K562 (cell line): ENCODE measurements at regions not wholly inside any gene's neighbourhood (a gene's known extent, or its start where the extent isn't known, plus 50 kb on each side); places are given as distances from the start of the nearest gene placed in this dataset.

Experiments
- BDP1 ChIP-seq: IDR thresholded peaks from 3 replicates; pipeline ENCODE4 v1.6.1; 2011; ENCODE audit not compliant: insufficient read length, insufficient read depth
- CTCF ChIP-seq, 3 experiments: IDR thresholded peaks in 2 of 3; conservative IDR thresholded peaks in 1 of 3; 2 replicates each; pipeline ENCODE4 v1.5.1; 2011 to 2012; ENCODE audit warnings: low read length in 3 of 3, mild to moderate bottlenecking in 3 of 3, control low read depth in 2 of 3, improper control_type of control experiment in 1 of 3, inconsistent platforms in 1 of 3, low read depth in 1 of 3, mixed read lengths in 1 of 3, moderate library complexity in 1 of 3; ENCODE audit not compliant: insufficient read depth in 2 of 3
- EZH2 ChIP-seq: IDR thresholded peaks from 2 replicates; pipeline ENCODE4 v1.6.1; 2012; ENCODE audit warnings: low read depth, mild to moderate bottlenecking, inconsistent platforms, low read length, borderline replicate concordance
- HNRNPUL1 ChIP-seq: fragments of 200-400 bp; formaldehyde crosslinking; IDR thresholded peaks from 2 replicates; pipeline ENCODE4 v1.6.1; 2017; ENCODE audit warnings: low read length
- JUND ChIP-seq, 2 experiments: IDR thresholded peaks; 2 replicates in 1 of 2; 3 replicates in 1 of 2; pipeline ENCODE4 v1.6.1; 2011; ENCODE audit warnings: borderline replicate concordance in 2 of 2, low read depth in 2 of 2, low read length in 2 of 2, improper control_type of control experiment in 1 of 2, missing biosample characterization in 1 of 2, missing genetic modification characterization in 1 of 2, missing genetic modification reagents in 1 of 2
- POLR2AphosphoS5 ChIP-seq: IDR thresholded peaks from 2 replicates; pipeline ENCODE4 v1.6.1; 2011; ENCODE audit warnings: mild to moderate bottlenecking, low read depth, low read length, moderate library complexity; ENCODE audit not compliant: control insufficient read depth, insufficient read depth
- SMARCA5 ChIP-seq: fragments of 450-650 bp; IDR thresholded peaks from 2 replicates; pipeline ENCODE4 v1.6.1; 2016
- TEAD4 ChIP-seq, 2 experiments: sonication (generic) in 1 of 2; formaldehyde crosslinking in 1 of 2; IDR thresholded peaks; 2 replicates each; pipeline versions ENCODE4 v1.6.1 to v1.8.0; 2012 to 2022; ENCODE audit warnings: borderline replicate concordance in 1 of 2, inconsistent platforms in 1 of 2, low read length in 1 of 2, mild to moderate bottlenecking in 1 of 2, missing genetic modification reagents in 1 of 2
- U2AF2 ChIP-seq: fragments of 200-400 bp; formaldehyde crosslinking; optimal IDR thresholded peaks from 2 replicates; pipeline ENCODE3; 2017; ENCODE audit warnings: low read depth, mild to moderate bottlenecking, low read length
- ZBTB40 ChIP-seq, 2 experiments: fragments of 450-650 bp in 1 of 2; sonication (generic) in 1 of 2; formaldehyde crosslinking in 1 of 2; IDR thresholded peaks; 2 replicates each; pipeline versions ENCODE4 v1.7.1 to v1.9.0; 2016 to 2022; ENCODE audit warnings: inconsistent platforms in 1 of 2, mild to moderate bottlenecking in 1 of 2, missing genetic modification reagents in 1 of 2
- ZNF146 ChIP-seq: IDR thresholded peaks from one replicate; pipeline ENCODE4 v1.6.1; 2018; ENCODE audit warnings: missing compliant biosample characterization; ENCODE audit not compliant: unreplicated experiment

- TF ChIP-seq JUND (IDR thresholded peaks at IDR 0.05; ENCODE audit: borderline replicate concordance, low read depth, low read length), result no peak
- no peak for TF ChIP-seq JUND (tag; IDR thresholded peaks at IDR 0.05; ENCODE audit: borderline replicate concordance, low read depth, low read length)
- TF ChIP-seq ZNF146 (CRISPR knock-in tag), result no peak
- no peak for TF ChIP-seq ZBTB40 (IDR thresholded peaks at IDR 0.05)
- no peak for TF ChIP-seq ZBTB40 (CRISPR knock-in tag; IDR thresholded peaks at IDR 0.05)
- TF ChIP-seq HNRNPUL1, result no peak
- no peak for TF ChIP-seq U2AF2
- no peak for TF ChIP-seq BDP1
- no peak for TF ChIP-seq SMARCA5
- no peak for TF ChIP-seq TEAD4 (IDR thresholded peaks at IDR 0.05; ENCODE audit: low read length)
- no peak for TF ChIP-seq TEAD4 (CRISPR knock-in tag; IDR thresholded peaks at IDR 0.05; ENCODE audit: borderline replicate concordance)
- TF ChIP-seq CTCF (IDR thresholded peaks at IDR 0.05 in 2 of 3, conservative IDR thresholded peaks at IDR 0.05 in 1 of 3; ENCODE audit: insufficient read depth in 2 of 3, low read depth in 1 of 3, low read length in 3 of 3), result no peak
- TF ChIP-seq EZH2, result no peak
- no peak for TF ChIP-seq POLR2AphosphoS5
Observed at GRCh38 chr4:19844446-19844845, 407.3 kb upstream of the SLIT2 start.
